ENCODE measurements at regions not wholly inside any gene's neighbourhood (a gene's known extent, or its start where the extent isn't known, plus 50 kb on each side); places are given as distances from the start of the nearest gene placed in this dataset.

DNA sequence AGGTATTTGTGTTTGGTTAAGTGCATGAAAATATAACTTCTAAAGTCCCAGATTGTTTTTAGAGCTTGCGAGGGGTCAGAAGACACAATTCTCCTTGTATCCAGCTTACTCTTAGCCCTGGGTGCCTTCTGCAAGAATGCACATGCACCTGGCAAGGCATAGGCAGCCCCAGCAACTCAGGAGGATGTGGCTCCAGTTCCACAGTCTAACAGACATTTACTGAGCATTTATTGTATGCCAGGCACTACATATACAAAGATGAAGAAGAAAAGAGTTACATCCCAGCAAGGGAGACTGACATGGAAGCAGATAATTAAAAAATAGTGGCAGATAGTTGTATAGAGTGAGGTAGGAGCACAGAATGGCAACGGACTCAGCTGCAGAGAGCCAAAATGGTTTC lies 101.1 kb upstream of the FRY start:
- no peak for FAIRE-seq

DNA sequence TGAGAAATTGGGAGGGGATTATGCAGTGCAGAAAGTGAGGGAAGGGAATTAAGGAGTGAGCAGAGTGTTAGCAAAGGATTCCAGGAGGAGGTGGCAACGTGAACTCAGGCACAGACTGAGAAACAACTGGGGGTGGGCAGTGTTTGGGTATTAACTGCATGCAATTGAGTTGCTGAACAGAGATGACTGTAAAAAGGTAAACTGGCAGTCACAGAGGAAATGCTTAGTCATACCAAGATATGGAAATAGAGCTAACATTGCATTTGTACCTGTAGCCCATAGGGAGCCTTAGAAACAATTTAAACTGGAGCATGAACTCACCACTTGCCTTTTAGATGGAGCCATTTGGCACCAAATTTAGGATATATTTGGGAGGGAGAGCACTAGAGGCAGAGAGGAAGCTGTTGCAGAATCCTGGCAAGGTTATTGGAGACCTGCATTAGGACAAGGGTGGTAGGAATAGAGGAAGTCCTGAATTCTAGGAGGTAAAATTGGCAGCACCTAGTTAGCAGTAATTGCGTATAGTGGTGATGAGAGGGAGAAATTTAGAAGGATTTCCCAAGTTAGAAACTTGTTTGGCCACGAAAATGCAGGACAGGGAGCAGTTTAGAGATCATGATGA lies 100.6 kb upstream of the FRY start:
- FAIRE-seq, result no peak

GRCh38 chr13:31937436-31937835 lies 94.1 kb upstream of the FRY start:
- FAIRE-seq, result no peak

DNA sequence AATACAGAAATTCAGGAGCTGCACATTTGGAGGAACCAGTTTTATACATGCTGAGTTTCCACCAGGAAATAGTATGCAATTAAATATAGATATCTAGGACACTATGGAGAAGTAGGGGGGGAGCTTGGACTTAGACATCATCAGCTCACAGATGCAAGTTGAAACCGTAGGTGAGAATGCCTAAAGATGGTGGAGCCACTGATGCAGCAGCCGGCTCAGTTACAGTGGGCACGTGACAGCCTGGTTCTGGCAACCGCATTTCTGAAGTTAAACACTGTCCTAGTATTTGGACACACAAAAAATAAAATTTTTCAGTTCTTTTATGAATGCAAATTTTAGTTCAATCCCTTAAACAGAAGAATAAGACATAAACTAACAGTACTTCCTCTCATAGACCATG lies 91.5 kb upstream of the FRY start:
- no peak for FAIRE-seq

DNA sequence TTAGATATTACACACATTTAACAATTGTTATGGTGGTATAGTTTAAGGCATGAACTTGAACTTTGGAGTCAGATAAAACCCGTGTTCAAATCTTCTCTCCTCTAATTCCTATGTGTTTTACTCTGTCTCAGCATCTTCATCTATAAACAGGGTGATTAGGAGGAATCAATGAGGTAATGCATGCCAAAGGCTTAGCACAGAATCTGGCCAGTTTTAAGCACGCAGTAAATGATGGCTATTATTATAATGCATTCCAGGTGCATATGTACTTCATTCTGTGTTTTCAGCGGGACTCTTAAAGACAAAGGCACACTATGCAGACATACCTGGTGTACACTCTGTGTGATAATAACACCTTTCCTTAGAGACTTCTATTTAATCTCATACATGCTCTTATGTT lies 88.0 kb upstream of the FRY start:
- FAIRE-seq, result no peak

DNA sequence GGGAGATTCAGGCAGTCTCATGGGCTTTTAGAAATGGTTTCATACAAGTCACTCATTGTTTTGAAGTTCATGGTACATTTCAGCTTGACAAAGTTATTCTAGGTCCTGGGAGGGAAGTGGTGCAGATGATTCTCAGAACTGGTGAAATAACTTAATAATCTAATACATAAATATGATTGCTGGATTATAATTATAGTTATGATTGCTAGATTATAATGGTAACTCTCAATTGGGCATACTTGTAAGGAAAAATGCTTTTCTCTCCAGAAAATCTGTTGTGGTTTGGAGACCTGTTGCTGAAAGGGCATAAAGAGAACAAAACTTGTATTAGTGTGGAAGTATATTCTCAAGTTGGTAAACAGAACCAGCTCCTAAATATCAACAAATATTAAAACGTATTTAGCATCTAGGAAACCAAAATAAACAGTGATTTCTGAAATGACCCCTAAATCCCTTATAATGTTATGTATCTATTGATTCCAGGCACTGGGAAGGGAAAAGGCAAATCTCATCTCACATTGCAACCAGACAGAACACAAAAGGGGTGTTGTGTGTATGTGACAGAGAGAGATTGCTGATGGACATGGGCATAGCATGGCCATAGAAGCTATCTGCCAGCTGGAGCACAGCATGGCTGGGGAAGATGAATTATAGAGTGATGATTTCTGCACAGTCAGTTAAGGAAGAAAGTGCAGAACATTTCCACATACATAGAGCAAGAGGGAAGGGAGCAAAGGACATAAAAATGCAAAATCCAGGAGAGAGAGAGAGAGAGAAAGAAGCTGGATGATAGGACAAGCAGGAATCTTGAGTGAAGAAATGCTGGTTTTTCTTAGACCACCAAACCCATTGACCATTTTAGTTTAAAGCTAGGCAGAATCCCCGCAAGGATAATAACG lies 87.1 kb upstream of the FRY start:
- no peak for FAIRE-seq

GRCh38 chr13:31945202-31945961 lies 86.2 kb upstream of the FRY start:
- no peak for FAIRE-seq

DNA sequence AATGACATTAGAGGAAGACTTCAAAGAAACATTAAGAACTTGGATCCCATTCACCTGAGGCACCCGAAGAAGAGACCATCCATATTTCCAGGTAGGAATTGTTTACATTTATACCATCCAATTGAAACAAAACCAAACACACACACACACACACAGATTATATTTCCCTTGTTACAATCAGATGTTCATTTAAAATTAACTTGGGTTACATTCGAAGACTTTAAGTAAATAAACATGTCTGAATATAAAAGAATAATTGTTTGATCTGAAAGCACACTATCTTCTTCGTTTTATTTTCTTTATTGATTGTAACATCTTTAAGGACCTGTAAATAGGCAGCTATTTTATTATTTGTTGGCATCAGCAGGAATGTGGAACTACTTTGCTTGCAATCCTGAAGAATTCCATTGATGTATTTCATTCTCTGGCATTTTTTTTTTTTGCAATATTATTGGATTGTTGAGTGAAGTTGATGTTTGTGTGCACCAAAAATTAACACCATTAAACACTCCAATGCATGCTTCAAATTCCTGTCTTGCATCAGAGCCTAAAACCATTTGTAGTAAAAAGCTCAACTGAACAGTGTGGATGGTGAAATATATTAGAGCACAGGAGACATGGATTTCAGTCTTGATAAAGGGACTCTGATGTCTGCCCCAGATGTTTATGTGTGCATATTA lies 85.3 kb upstream of the FRY start:
- no peak for FAIRE-seq

- no peak for FAIRE-seq
Measured at GRCh38 chr13:31947105-31947504, 84.5 kb upstream of the FRY start.

GRCh38 chr13:31947506-31947905 lies 84.1 kb upstream of the FRY start:
- no peak for FAIRE-seq

DNA sequence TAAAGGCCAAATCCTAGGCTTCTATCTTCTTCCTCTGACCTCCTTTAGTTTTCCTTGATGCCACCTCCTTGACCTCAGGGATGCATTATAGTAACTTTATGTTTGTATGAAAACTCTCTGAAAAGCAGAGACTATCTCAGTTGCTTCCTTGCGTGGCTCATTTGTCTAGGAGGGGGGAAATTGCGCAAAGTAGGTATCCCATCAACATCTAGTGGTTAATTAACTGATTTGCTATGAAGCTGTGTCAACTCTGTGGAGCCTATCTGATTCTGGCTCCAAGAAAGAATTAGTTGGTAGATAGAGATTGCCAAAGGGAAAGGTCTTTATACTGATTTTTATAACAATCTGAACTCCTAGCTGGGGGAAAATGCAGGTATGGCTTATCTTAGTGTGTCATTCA lies 82.1 kb upstream of the FRY start:
- FAIRE-seq, result no peak

DNA sequence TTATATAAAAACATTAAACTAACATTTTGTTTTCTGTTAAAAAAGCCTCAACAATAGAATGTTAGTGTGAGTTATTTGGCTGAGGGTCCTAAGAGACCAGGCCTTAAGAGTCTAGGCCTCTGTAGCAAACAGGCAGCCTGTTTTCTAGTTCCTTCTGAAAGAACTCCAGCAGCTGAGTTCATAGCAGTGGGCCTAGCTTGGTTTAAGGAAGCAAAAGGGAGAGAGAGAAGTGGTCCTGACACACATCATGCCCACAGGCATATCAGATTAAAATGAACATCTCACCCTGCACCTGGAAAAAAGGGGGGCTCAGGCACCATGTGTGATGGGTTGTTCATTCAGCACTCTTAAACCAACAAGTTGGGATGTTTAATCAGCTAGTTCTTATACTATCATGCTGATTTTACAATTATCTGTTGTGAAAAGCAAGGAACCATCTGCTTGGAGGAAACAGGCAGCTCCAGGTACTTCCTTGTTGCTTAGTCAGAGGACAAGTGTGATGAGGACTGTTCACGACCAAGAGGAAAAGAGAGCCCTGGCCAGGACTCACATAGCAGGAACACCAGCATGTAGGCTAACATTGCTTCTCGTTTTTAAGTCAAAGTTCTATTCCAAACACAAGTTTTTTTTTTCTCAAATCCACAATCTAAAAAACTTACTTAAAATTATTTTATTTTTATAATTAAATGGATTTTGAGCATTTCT lies 81.3 kb upstream of the FRY start:
- no peak for FAIRE-seq

- no peak for FAIRE-seq
Measured at GRCh38 chr13:31951215-31951678, 80.3 kb upstream of the FRY start.

DNA sequence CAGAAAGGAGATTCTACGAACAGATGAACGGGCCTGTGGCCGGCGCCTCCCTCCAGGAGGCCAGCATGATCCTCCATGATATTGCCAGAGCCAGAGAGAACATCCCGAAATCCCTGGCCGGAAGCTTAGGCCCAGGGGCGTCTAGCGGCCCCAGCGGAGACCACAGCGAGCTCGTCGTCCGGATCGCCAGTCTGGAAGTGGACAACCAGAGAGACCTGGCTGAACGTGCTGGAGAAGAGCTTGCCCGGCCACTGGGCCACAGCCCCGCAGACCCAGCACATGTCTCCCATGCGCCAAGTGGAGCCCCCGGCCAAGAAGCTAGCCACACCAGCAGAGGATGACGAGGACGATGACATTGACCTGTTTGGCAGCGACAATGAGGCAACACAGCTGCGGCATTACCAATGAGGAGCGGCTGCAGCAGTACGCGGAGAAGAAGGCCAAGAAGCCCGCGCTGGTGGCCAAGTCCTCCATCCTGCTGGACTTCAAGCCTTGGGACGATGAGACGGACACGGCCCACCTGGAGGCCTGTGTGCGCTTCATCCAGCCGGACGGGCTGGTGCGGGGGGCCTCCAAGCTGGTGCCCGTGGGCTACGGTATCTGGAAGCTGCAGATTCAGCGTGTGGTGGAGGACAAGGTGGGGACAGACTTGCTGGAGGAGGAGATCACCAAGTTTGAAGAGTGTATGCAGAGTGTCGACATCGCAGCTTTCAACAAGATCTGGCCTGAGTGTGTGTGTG lies 78.8 kb upstream of the FRY start:
- FAIRE-seq, result no peak

- FAIRE-seq, result no peak
Measured at GRCh38 chr13:31955101-31955500, 76.5 kb upstream of the FRY start.

- FAIRE-seq, result no peak
Measured at GRCh38 chr13:31955741-31956140, 75.8 kb upstream of the FRY start.

GRCh38 chr13:31956980-31957644 lies 74.5 kb upstream of the FRY start:
- no peak for FAIRE-seq

DNA sequence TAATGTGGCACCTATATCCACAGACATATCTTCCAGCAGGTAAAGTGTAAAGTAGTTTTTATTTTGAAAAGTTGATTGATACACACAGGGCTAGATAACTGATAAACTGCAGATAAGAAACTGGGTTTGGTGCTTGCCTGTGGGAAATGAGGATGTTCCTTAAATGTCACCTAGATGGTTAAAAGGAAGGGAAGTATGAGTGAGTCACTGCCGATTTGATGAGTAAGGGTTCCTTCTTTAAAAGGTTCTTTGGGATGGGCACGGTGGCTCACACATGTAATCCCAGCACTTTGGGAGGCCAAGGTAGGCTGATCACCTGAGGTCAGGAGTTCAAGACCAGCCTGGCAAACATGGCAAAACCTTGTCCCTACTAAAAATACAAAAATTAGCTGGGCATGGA lies 73.8 kb upstream of the FRY start:
- no peak for FAIRE-seq

GRCh38 chr13:31962731-31963370 lies 68.7 kb upstream of the FRY start:
- no peak for FAIRE-seq

DNA sequence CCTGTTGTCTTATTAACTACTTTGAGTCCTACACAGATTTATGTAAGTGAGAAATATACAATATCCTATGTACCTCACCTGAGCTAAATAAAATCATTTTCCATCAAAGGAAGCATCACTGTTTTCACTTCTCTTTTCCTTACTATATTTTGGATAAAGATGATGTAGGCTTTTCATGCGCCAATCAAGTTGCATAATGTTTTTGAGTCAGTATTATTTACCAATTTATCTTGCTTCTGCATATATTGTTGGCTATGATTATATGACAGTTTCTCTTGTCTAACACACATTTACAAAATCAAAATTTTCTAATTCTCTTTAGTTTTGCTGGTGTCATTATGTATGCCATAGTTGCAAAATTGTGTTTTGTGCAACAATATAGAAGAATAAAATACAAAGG lies 67.9 kb upstream of the FRY start:
- FAIRE-seq, result no peak

DNA sequence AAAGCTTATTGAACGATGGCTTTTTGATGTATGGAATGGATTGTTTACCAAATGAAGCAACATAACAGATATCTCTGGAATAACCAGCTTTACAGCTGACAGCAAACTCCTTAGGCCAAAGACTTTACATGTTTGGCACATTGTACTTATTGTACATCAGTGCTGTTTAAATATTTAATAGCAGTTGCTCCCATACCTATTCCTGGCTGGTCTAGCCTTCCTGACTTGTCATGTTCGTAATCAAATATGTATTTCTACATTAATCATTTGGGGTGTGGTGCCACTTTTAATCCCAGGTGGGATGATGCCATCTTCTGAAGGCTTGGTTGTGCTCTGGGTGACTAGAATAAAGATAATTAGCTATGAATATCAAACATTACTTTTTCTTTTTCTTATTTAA lies 67.4 kb upstream of the FRY start:
- FAIRE-seq, result no peak

Measured in A204.1 (cell line).